IPS DF 6.9 (cell line): ENCODE measurements at regions not wholly inside any gene's neighbourhood (a gene's known extent, or its start where the extent isn't known, plus 50 kb on each side); places are given as distances from the start of the nearest gene placed in this dataset.

Source experiments
- DNase-seq: peaks from one replicate; pipeline ENCODE4 v3.0.0-alpha.2; 2013; ENCODE audit warnings: low read depth, low spot score
- H3K27ac ChIP-seq: one replicate; pipeline ENCODE4 v1.5.1; 2013; ENCODE audit warnings: low read length, control low read depth
- H3K27me3 ChIP-seq: 2 replicates; pipeline ENCODE4 v1.6.1; 2013; ENCODE audit warnings: mild to moderate bottlenecking, low read length; ENCODE audit not compliant: control insufficient read depth, insufficient read depth
- H3K36me3 ChIP-seq: 2 replicates; pipeline ENCODE4 v1.6.1; 2013; ENCODE audit warnings: low read length; ENCODE audit not compliant: control insufficient read depth, insufficient read depth
- H3K4me1 ChIP-seq: 2 replicates; pipeline ENCODE4 v1.6.1; 2013; ENCODE audit warnings: low read length; ENCODE audit not compliant: control insufficient read depth, insufficient read depth
- H3K4me3 ChIP-seq: 2 replicates; pipeline ENCODE4 v1.5.1; 2013; ENCODE audit warnings: mild to moderate bottlenecking, low read length
- H3K9me3 ChIP-seq: 2 replicates; pipeline ENCODE4 v1.6.1; 2013; ENCODE audit warnings: low read length, inconsistent platforms; ENCODE audit not compliant: control insufficient read depth, insufficient read depth
- WGBS: extraction: QIAGEN DNeasy Blood & Tissue Kit; methylation state at CpG from one replicate; pipeline ENCODE4 v1.1.7; 2013; ENCODE audit warnings: mixed read lengths, missing lambda C conversion rate; ENCODE audit not compliant: insufficient read length, insufficient coverage; 5-methylcytosine and 5-hydroxymethylcytosine counted together

- Histone ChIP-seq H3K9me3 (no peaks in the 10 kb centered on the region), H3K4me3 (no peak overlapping the region), H3K36me3 (no peaks in the 10 kb centered on the region), H3K27ac (no peak overlapping the region), H3K4me1 (no peaks in the 10 kb centered on the region), H3K27me3 (no peaks in the 10 kb centered on the region; the same call in 1 of the 2 replicates)
- no peak for DNase-seq
- WGBS: no CpG with 5 or more reads among the region's 3 CpGs
These were observed 800.5 kb downstream of the BRINP1 start for GRCh38 chr9:118568704-118569103.

DNA sequence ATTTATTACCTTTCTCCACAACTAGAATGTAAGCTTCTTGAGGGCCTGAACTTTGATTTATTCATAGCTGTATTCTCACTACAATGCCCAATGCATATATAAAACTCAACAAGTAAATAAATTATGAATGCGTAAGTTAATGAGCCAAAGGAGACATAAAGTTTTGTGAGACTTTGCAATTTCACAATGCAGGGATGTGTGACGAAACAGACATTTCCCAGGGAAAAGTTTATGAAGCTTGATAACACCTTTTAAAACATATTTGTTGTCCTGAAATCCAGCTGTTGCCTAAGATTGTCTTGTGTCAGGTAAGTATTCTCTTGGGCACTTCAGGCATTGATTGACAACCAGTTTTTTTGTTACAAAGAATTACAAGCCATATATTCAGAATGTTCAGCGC is 800.1 kb downstream of the BRINP1 start:
- Histone ChIP-seq H3K27me3 (no peaks in the 10 kb centered on the region; the same call in 1 of the 2 replicates), H3K4me3 (no peak overlapping the region), H3K27ac (no peak overlapping the region), H3K36me3 (no peaks in the 10 kb centered on the region), H3K4me1 (no peaks in the 10 kb centered on the region), H3K9me3 (no peaks in the 10 kb centered on the region)
- DNase-seq: no peak
- no CpG with 5 or more reads among the region's 3 CpGs for WGBS

DNA sequence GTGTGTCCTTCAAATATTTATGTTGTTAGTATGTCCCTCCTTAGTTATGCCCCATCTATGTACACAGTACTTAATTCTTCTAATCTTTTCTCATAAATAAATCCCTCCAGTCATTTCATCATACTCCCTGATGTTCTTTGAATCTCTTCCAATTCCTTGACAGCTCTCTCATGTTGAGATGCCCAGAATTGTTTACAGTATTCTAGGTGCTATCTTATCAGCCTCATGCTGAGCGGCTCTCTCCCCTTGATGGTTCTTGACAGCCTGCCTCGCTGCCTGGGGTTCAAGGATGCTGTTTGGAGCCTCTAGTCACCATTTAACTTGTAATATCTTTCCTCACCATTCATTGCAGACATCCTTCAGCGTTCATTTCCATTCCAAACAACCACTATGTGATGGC is 799.2 kb downstream of the BRINP1 start:
- WGBS: no CpG with 5 or more reads among the region's 3 CpGs

DNA sequence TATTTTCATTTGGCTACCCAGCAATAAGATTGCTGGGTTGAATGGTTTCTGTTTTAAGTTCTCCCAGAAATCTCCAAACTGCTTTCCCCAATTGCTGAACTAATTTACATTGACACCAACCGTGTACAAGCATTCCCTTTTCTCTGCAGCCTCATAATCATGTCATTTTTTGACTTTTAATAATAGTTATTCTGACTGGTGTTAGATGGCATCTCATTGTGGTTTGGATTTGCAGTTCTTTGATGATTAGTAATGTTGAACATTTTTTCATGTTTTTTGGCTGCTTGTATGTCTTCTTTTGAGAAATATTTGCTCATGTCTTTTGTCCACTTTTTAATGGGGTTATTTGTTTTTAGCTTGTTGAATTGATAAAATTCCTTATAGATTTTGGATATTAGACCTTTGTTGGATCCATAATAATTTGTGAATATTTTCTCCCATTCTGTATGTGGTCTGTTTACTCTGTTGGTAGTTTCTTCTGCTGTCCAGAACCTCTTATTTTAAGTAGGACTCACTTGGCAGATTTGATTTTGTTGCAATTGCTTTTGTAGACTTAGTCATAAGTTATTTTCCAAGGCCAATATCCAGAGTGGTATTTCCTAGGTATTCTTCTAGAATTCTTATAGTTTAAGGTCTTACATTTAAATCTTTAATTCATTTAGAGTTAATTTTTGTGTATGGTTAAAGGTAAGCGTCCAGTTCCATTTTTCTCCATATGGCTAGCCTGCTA is 793.7 kb downstream of the BRINP1 start:
- no peak overlapping the region for H3K27ac ChIP-seq
- H3K4me1 ChIP-seq: no peaks in the 10 kb centered on the region
- no CpG with 5 or more reads among the region's 2 CpGs for WGBS
- H3K27me3 ChIP-seq: no peaks in the 10 kb centered on the region
- no peaks in the 10 kb centered on the region for H3K9me3 ChIP-seq
- H3K36me3 ChIP-seq: no peaks in the 10 kb centered on the region
- DNase-seq: no peak
- no peak overlapping the region for H3K4me3 ChIP-seq

More for the DNA sequence above, 799.2 kb downstream of the BRINP1 start:
- H3K4me1 ChIP-seq: no peaks in the 10 kb centered on the region
- H3K27ac ChIP-seq: no peak overlapping the region
- no peak overlapping the region for H3K4me3 ChIP-seq
- H3K36me3 ChIP-seq: no peaks in the 10 kb centered on the region
- DNase-seq: no peak
- no peaks in the 10 kb centered on the region for H3K9me3 ChIP-seq
- no peaks in the 10 kb centered on the region; the same call in 1 of the 2 replicates for H3K27me3 ChIP-seq

DNA sequence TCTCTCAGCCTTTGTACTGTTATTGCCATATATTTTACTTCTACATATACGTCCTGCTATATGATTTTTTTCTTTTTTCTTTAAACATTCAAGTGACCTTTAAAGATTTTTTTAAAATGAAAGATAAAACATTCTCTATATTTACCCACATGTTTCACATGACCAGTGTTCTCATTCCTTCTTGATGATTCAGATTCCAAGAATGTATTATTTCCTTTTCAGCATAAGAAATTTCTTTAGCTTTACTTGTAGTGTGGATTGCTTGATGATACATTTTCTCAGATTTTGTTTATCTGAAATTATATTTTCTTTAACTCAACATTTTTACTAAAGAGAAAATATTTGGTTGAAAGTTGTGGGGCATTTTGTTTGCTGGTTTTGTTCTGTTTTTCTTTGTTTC is 792.1 kb downstream of the BRINP1 start:
- Histone ChIP-seq H3K4me1 (no peaks in the 10 kb centered on the region), H3K9me3 (no peaks in the 10 kb centered on the region), H3K36me3 (no peaks in the 10 kb centered on the region), H3K27me3 (no peaks in the 10 kb centered on the region), H3K27ac (no peak overlapping the region), H3K4me3 (no peak overlapping the region)
- DNase-seq: no peak
- WGBS: no CpG with 5 or more reads among the region's 1 CpG

DNA sequence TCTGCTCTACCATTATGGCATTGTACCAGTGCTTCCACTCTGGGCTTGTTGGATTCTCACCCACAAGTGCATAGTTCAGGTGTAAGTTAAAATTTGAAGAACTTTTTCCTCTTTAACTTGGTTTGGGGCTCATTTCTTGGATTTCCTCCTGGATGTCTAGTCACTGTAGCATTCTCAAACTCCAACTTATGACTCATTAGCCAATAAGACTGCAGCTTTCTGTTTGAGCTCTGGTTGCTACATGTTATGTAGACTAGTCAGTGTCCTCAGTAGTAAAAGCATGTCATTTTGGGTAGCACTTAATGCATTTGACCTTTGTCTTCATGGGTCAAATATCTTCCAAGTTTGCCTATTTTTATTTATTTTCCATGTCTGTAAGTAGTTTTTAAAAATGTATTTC is 790.8 kb downstream of the BRINP1 start:
- no peak for DNase-seq
- Histone ChIP-seq H3K36me3 (no peaks in the 10 kb centered on the region), H3K4me3 (no peak overlapping the region), H3K27me3 (no peaks in the 10 kb centered on the region), H3K27ac (no peak overlapping the region), H3K4me1 (no peaks in the 10 kb centered on the region), H3K9me3 (no peaks in the 10 kb centered on the region)

DNA sequence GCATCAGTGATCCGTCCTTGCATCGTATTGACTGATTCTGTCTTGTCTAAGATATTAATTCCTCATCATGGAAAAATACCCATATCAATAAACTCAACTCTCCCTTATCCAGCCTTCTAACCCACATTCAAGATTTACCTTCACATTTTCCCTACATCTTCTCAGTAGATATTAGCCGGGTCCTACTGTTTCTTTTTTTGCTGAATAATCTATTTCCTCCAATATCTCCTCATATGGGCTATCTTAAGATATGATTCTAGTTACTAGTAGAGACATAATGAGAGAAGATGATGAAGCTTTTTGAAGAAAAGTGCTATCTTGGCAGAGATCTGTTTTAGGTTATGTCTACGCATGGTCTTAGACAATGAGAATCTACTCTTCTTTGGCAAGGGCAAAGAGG is 785.8 kb downstream of the BRINP1 start:
- no peak for DNase-seq
- no peak overlapping the region for H3K4me3 ChIP-seq
- WGBS: no CpG with 5 or more reads among the region's 4 CpGs
- no peaks in the 10 kb centered on the region for H3K4me1 ChIP-seq
- no peaks in the 10 kb centered on the region for H3K36me3 ChIP-seq
- H3K27ac ChIP-seq: no peak overlapping the region
- no peaks in the 10 kb centered on the region for H3K27me3 ChIP-seq
- H3K9me3 ChIP-seq: no peaks in the 10 kb centered on the region

GRCh38 chr9:118586978-118587377 is 782.3 kb downstream of the BRINP1 start:
- Histone ChIP-seq H3K27me3 (no peaks in the 10 kb centered on the region), H3K4me3 (no peak overlapping the region), H3K27ac (no peak overlapping the region), H3K4me1 (no peaks in the 10 kb centered on the region), H3K36me3 (no peaks in the 10 kb centered on the region), H3K9me3 (no peaks in the 10 kb centered on the region)
- no CpG with 5 or more reads among the region's 2 CpGs for WGBS
- DNase-seq: no peak

DNA sequence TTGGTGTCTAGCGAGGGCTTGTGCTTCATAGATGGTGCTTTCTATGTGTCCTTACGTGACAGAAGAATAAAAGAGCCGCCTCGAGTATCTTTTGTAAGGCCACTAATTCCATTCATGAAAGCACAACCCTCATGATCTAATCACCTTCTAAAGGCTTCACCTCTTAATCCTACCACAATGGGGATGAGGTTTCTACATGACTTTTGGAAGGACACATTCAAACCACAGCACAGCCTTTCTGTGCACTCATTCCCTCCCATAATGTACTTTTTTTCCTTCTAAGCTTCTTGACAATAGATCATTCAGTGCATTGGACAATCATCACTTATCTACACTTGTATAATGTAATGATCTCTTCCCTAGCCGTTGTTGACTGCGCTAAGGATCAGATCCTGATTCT is 774.8 kb downstream of the BRINP1 start:
- Histone ChIP-seq H3K4me1 (no peaks in the 10 kb centered on the region), H3K36me3 (no peaks in the 10 kb centered on the region), H3K9me3 (no peaks in the 10 kb centered on the region), H3K27me3 (no peaks in the 10 kb centered on the region), H3K27ac (no peak overlapping the region), H3K4me3 (no peak overlapping the region)
- DNase-seq: no peak
- WGBS: no CpG with 5 or more reads among the region's 6 CpGs

GRCh38 chr9:118595719-118596305 is 773.4 kb downstream of the BRINP1 start:
- no CpG with 5 or more reads among the region's 3 CpGs for WGBS
- Histone ChIP-seq H3K27ac (no peak overlapping the region), H3K27me3 (no peaks in the 10 kb centered on the region), H3K4me1 (no peaks in the 10 kb centered on the region), H3K4me3 (no peak overlapping the region), H3K9me3 (no peaks in the 10 kb centered on the region), H3K36me3 (no peaks in the 10 kb centered on the region)
- DNase-seq: peak; percentile 47
